K562 (cell line): ENCODE measurements at regions not wholly inside any gene's neighbourhood (a gene's known extent, or its start where the extent isn't known, plus 50 kb on each side); places are given as distances from the start of the nearest gene placed in this dataset.

Experiments
- ATAC-seq: fragments of 200-7000 bp; cut with Tn5 transposase; 3 replicates; pipeline ENCODE4 v1.9.1; 2020; ENCODE audit warnings: moderate library complexity
- BruUV-seq: library from RNA; stranded (reverse); fragments of 400-500 nt; replicated peaks from 2 replicates; lab custom pipeline; 2021; lab: Mats Ljungman, UMichigan
- CTCF ChIA-PET: fragments of 300-600 bp; formaldehyde crosslinking; extraction: SDS; loops from one replicate; lab custom pipeline; 2021; ENCODE audit warnings: low intra/inter-chr PET ratio; lab: Yijun Ruan, JAX
- POLR2A ChIA-PET: fragments of 300-600, 350-650 bp; sonication (Branson Sonifier 250); formaldehyde crosslinking; extraction: SDS; loops from one replicate; lab custom pipeline; 2021; ENCODE audit warnings: antibody characterized with exemption, inconsistent platforms; lab: Yijun Ruan, JAX
- DNase-seq, 4 experiments: peaks; one replicate each; pipeline versions ENCODE4 v3.0.0 to v3.0.0-alpha.2; 2011 to 2018; ENCODE audit warnings: low spot score in 3 of 4, mixed read lengths in 3 of 4; ENCODE audit errors: extremely low read depth in 1 of 4
- FAIRE-seq: peaks from 2 replicates; lab custom pipeline; 2011; peaks lifted over from hg19 to GRCh38; lab: Jason Lieb, UNC
- H2AFZ ChIP-seq: 2 replicates; pipeline ENCODE4 v1.6.0; 2011; ENCODE audit warnings: low read depth, low read length, control low read depth, inconsistent platforms
- H3K27ac ChIP-seq: fragments of 200-600 bp; 3 replicates; pipeline ENCODE4 v1.8.0; 2011; ENCODE audit warnings: low read depth, mild to moderate bottlenecking, control low read depth, inconsistent platforms, low read length, moderate library complexity, mixed read lengths; ENCODE audit errors: extremely low read depth
- H3K27me3 ChIP-seq, 2 experiments: fragments of 300-600 bp in 1 of 2; 2 replicates in 1 of 2; 3 replicates in 1 of 2; pipeline versions ENCODE4 v1.6.0 to v1.8.0; 2011; ENCODE audit warnings: inconsistent platforms in 2 of 2, low read length in 2 of 2, mild to moderate bottlenecking in 1 of 2, mixed read lengths in 1 of 2, moderate library complexity in 1 of 2; ENCODE audit not compliant: control insufficient read depth in 2 of 2, insufficient read depth in 2 of 2
- H3K36me3 ChIP-seq: fragments of 300-600 bp; 3 replicates; pipeline ENCODE4 v1.8.0; 2011; ENCODE audit warnings: mild to moderate bottlenecking, low read length, inconsistent platforms; ENCODE audit not compliant: control insufficient read depth, insufficient read depth
- H3K4me1 ChIP-seq, 2 experiments: fragments of 200-600 bp in 1 of 2; replicated peaks in 1 of 2; 2 replicates in 1 of 2; 3 replicates in 1 of 2; pipeline versions ENCODE4 v1.5.1 to v1.8.0; 2011; ENCODE audit warnings: inconsistent platforms in 2 of 2, low read length in 2 of 2, mild to moderate bottlenecking in 1 of 2, mixed read lengths in 1 of 2, moderate library complexity in 1 of 2; ENCODE audit not compliant: control insufficient read depth in 2 of 2, insufficient read depth in 2 of 2
- H3K4me2 ChIP-seq: 2 replicates; pipeline ENCODE4 v1.6.1; 2011; ENCODE audit warnings: low read length, control low read depth, inconsistent platforms, mixed read lengths; ENCODE audit not compliant: insufficient read depth
- H3K4me3 ChIP-seq: fragments of 200-600 bp; sonication (generic), shearing (Covaris generic); 2 replicates; pipeline ENCODE4 v1.5.1; 2016; ENCODE audit warnings: control low read depth, inconsistent platforms
- H3K79me2 ChIP-seq: fragments of 200-600 bp; 3 replicates; pipeline ENCODE4 v1.8.0; 2011; ENCODE audit warnings: low read length, inconsistent platforms; ENCODE audit not compliant: control insufficient read depth, insufficient read depth
- H3K9ac ChIP-seq, 2 experiments: 2 replicates each; pipeline versions ENCODE4 v1.6.0 to v1.6.1; 2011; ENCODE audit warnings: low read depth in 2 of 2, low read length in 2 of 2, control low read depth in 1 of 2, inconsistent platforms in 1 of 2, mild to moderate bottlenecking in 1 of 2, mixed read lengths in 1 of 2; ENCODE audit not compliant: insufficient read depth in 1 of 2
- H3K9me1 ChIP-seq: one replicate; pipeline ENCODE4 v1.6.0; 2011; ENCODE audit warnings: inconsistent platforms, mild to moderate bottlenecking, low read length, moderate library complexity; ENCODE audit not compliant: control insufficient read depth, insufficient read depth
- H3K9me3 ChIP-seq: replicated peaks from 2 replicates; pipeline ENCODE4 v1.5.1; 2011; ENCODE audit warnings: low read depth, low read length, inconsistent platforms; ENCODE audit not compliant: control insufficient read depth, insufficient read depth
- H4K20me1 ChIP-seq: replicated peaks from 2 replicates; pipeline ENCODE4 v1.6.1; 2011; ENCODE audit warnings: low read length, inconsistent platforms, mixed read lengths; ENCODE audit not compliant: control insufficient read depth, insufficient read depth
- ATF6 ChIP-seq: sonication (generic); formaldehyde crosslinking; IDR thresholded peaks from 2 replicates; pipeline ENCODE4 v1.4.0; 2020; ENCODE audit warnings: mild to moderate bottlenecking, missing genetic modification reagents
- CHD4 ChIP-seq: fragments of 200-600 bp; sonication (generic); IDR thresholded peaks from 3 replicates; pipeline ENCODE4 v1.6.1; 2012; ENCODE audit warnings: low read depth, mild to moderate bottlenecking, mixed read lengths, low read length, inconsistent platforms; ENCODE audit not compliant: insufficient read depth, insufficient replicate concordance, poor library complexity, severe bottlenecking
- CHD7 ChIP-seq: fragments of 200-600 bp; sonication (generic); IDR thresholded peaks from one replicate; pipeline ENCODE4 v1.6.1; 2012; ENCODE audit warnings: mild to moderate bottlenecking, low read depth, low read length, inconsistent platforms
- HDAC6 ChIP-seq: IDR thresholded peaks from 2 replicates; pipeline ENCODE4 v1.6.1; 2012; ENCODE audit warnings: low read depth, mild to moderate bottlenecking, control low read depth, inconsistent platforms, low read length, moderate library complexity
- SREBF2 ChIP-seq: sonication (generic); formaldehyde crosslinking; IDR thresholded peaks from 2 replicates; pipeline ENCODE4 v1.4.0; 2020; ENCODE audit warnings: mild to moderate bottlenecking, missing genetic modification reagents
- VEZF1 ChIP-seq: fragments of 200-800 bp; sonication (Bioruptor generic); IDR thresholded peaks from 2 replicates; pipeline ENCODE4 v1.6.1; 2017; ENCODE audit warnings: missing genetic modification characterization, missing compliant biosample characterization
- in situ Hi-C: fragments of 300-500 bp; cut with MboI; formaldehyde crosslinking; loops from 4 replicates; pipeline ENCODE4 v1.15.0; 2018; ENCODE audit warnings: inconsistent platforms, mixed read lengths
- intact Hi-C: fragments of 100-400 bp; cut with micrococcal nuclease; formaldehyde crosslinking; loops from 2 replicates; pipeline ENCODE4 v1.14.2; 2022

- Histone ChIP-seq H3K27ac (no peak overlapping the region), H3K4me3 (no peak overlapping the region), H3K27me3 (no peaks in the 10 kb centered on the region), H3K36me3 (no peaks in the 10 kb centered on the region), H4K20me1 (no peaks in the 10 kb centered on the region), H3K4me2 (no peak overlapping the region), H2AFZ (no peak overlapping the region), H3K4me1 (no peaks in the 10 kb centered on the region), H3K9me1 (no peaks in the 10 kb centered on the region), H3K9me3 (no peaks in the 10 kb centered on the region), H3K79me2 (no peaks in the 10 kb centered on the region), H3K9ac (no peak overlapping the region)
- TF ChIP-seq HDAC6 (no peak), CHD4 (no peak), CHD7 (no peak), SREBF2 (no peak), VEZF1 (CRISPR knock-in tag) (no peak), ATF6 (CRISPR knock-in tag) (no peak)
- intact Hi-C loops (no loop called here), in situ Hi-C loops (no loop called here)
- CTCF ChIA-PET: no interaction called here
- no peak for ATAC-seq
- no TSS peak for BruUV-seq
- POLR2A ChIA-PET: no interaction called here
- DNase-seq: no peak
- FAIRE-seq: no peak
Observed at GRCh38 chr13:34578917-34579316, 363.2 kb upstream of the NBEA start.
